Inferior parietal cortex (tissue), 1 donor: ENCODE measurements at regions not wholly inside any gene's neighbourhood (a gene's known extent, or its start where the extent isn't known, plus 50 kb on each side); places are given as distances from the start of the nearest gene placed in this dataset.
A peak's percentile ranks its signal among the peaks of the same experiment; 100 is the strongest.
"Not testable (repeated sequence)": the region's sequence is repeated elsewhere in the genome, so short reads cannot be mapped to it uniquely, and the experiment has no call there.

ENCODE experiments used
- DNase-seq: peaks from one replicate; pipeline ENCODE4 v3.0.0-alpha.2; 2016; ENCODE audit errors: extremely low spot score

GRCh38 chr4:71081192-71081591 lies 87.7 kb downstream of the DCK start:
- no peak for DNase-seq

- no peak for DNase-seq
These were observed 100.3 kb downstream of the DCK start for GRCh38 chr4:71093745-71094144.

GRCh38 chr4:71094201-71094600 lies 100.8 kb downstream of the DCK start:
- no peak for DNase-seq

- no peak for DNase-seq
These were observed 101.7 kb downstream of the DCK start for GRCh38 chr4:71095141-71095540.

GRCh38 chr4:71095545-71095944 lies 102.1 kb downstream of the DCK start:
- no peak for DNase-seq

- DNase-seq = no peak
These were observed 114.3 kb downstream of the DCK start for GRCh38 chr4:71107726-71108125.

GRCh38 chr4:71110499-71110898 lies 117.0 kb downstream of the DCK start:
- no peak for DNase-seq

- DNase-seq = not testable (repeated sequence)
These were observed 117.7 kb downstream of the DCK start for GRCh38 chr4:71111133-71111532.

- DNase-seq = no peak
These were observed 119.8 kb downstream of the DCK start for GRCh38 chr4:71113294-71113693.

- no peak for DNase-seq
These were observed 127.5 kb downstream of the DCK start for GRCh38 chr4:71120831-71121524.

GRCh38 chr4:71123951-71124350 lies 130.5 kb downstream of the DCK start:
- DNase-seq = no peak

- no peak for DNase-seq
These were observed 131.7 kb downstream of the DCK start for GRCh38 chr4:71125137-71125536.

GRCh38 chr4:71126719-71127118 lies 133.3 kb downstream of the DCK start:
- no peak for DNase-seq

- DNase-seq = peak; percentile 47
These were observed 137.6 kb downstream of the DCK start for GRCh38 chr4:71130827-71131603.

- DNase-seq = no peak
These were observed 139.0 kb downstream of the DCK start for GRCh38 chr4:71132486-71132885.

GRCh38 chr4:71133491-71133890 lies 140.0 kb downstream of the DCK start:
- no peak for DNase-seq

- DNase-seq = no peak
These were observed 142.6 kb downstream of the DCK start for GRCh38 chr4:71136071-71136470.

GRCh38 chr4:71138007-71138615 lies 144.7 kb downstream of the DCK start:
- no peak for DNase-seq

GRCh38 chr4:71140563-71140962 lies 147.1 kb downstream of the DCK start:
- DNase-seq = no peak

- DNase-seq = no peak
These were observed 147.7 kb downstream of the DCK start for GRCh38 chr4:71141125-71141524.

GRCh38 chr4:71147261-71147660 lies 153.8 kb downstream of the DCK start:
- no peak for DNase-seq

- DNase-seq = no peak
These were observed 155.1 kb downstream of the DCK start for GRCh38 chr4:71148545-71148944.

- no peak for DNase-seq
These were observed 157.6 kb downstream of the DCK start for GRCh38 chr4:71151054-71151453.
